ENCODE measurements at regions not wholly inside any gene's neighbourhood (a gene's known extent, or its start where the extent isn't known, plus 50 kb on each side); places are given as distances from the start of the nearest gene placed in this dataset.
A peak's percentile ranks its signal among the peaks of the same experiment; 100 is the strongest.

DNA sequence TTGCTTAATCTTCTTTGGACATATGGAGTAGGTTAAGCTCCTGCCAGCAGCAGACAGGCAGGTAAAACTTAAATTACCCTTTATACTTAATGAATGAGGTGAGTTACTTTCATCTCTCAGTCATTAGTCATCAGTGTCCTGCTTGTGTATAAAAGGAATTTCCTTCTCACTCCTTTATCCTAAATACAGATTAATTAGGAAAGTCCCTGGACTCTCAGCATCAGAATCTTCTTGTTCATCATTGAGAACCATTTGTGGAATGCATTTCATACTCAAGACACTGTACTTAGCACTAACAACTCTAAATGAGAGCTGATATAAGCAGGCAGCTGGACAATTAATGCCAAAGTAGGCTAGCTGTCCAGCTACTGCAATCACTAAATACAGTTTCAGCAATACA lies 630.4 kb downstream of the METTL15 start:
- Mint-ChIP-seq H3K27me3 (ENCODE audit: unreplicated experiment) (no peaks in the 10 kb centered on the region), H3K4me1 (ENCODE audit: low read depth, unreplicated experiment) (peaks cover 76% of the 10 kb centered on the region), H3K36me3 (ENCODE audit: insufficient read depth, unreplicated experiment) (peaks cover 8% of the 10 kb centered on the region), H3K9me3 (ENCODE audit: low read depth, unreplicated experiment) (no peaks in the 10 kb centered on the region), H3K27ac (ENCODE audit: unreplicated experiment) (peak overlapping the region; percentile 71), H3K4me3 (ENCODE audit: low read depth, unreplicated experiment) (no peak overlapping the region)
- CTCF ChIA-PET = interaction anchor here (0.6 to 2.4 kb wide), 3 partner anchors 19 to 590 kb away, joined by 3 to 10 read pairs (median 3); no protein-coding TSS in a partner anchor
- TF ChIP-seq CTCF (IDR thresholded peaks at IDR 0.05; ENCODE audit: unreplicated experiment) = no peak
- intact Hi-C loops (cut with micrococcal nuclease; ENCODE audit: unreplicated experiment) = loop anchor here (5.0 kb wide), 1 partner anchor 36 kb away; no protein-coding TSS in a partner anchor
- no peak for DNase-seq
- no TSS peak for BruUV-seq (replicated peaks)

DNA sequence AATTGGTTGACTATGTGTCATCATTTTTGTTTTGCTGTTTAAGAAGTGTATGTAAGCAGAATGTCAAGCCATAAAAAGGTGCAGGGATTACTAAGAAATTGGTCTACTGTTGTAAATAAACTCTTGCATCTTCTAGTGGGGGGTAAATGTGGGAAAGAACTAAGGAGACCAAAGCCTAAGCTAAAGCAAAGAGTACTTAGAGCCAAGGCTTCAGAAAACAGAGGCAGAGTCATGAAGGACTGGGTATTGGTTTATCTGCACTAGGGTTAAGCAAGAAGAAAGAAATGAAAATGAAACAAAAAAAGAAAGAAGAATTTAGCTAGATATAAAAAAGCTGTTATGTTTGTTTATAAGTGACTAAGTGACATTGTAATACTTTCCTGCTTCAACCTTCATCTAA lies 628.1 kb downstream of the METTL15 start:
- peak overlapping the region; percentile 75 for H3K27ac Mint-ChIP-seq (ENCODE audit: unreplicated experiment)
- intact Hi-C loops (cut with micrococcal nuclease; ENCODE audit: unreplicated experiment) = loop anchor here (5.0 kb wide), 1 partner anchor 34 kb away; no protein-coding TSS in a partner anchor
- DNase-seq = no peak
- no TSS peak for BruUV-seq (replicated peaks)
- H3K4me1 Mint-ChIP-seq (ENCODE audit: low read depth, unreplicated experiment) = peaks cover 83% of the 10 kb centered on the region
- peaks cover 5% of the 10 kb centered on the region for H3K9me3 Mint-ChIP-seq (ENCODE audit: low read depth, unreplicated experiment)
- TF ChIP-seq CTCF (IDR thresholded peaks at IDR 0.05; ENCODE audit: unreplicated experiment) = no peak
- CTCF ChIA-PET = no interaction called here
- no peak overlapping the region for H3K4me3 Mint-ChIP-seq (ENCODE audit: low read depth, unreplicated experiment)
- peaks cover 8% of the 10 kb centered on the region for H3K36me3 Mint-ChIP-seq (ENCODE audit: insufficient read depth, unreplicated experiment)
- H3K27me3 Mint-ChIP-seq (ENCODE audit: unreplicated experiment) = no peaks in the 10 kb centered on the region

- Mint-ChIP-seq H3K36me3 (ENCODE audit: insufficient read depth, unreplicated experiment) (peaks cover 8% of the 10 kb centered on the region), H3K4me1 (ENCODE audit: low read depth, unreplicated experiment) (peaks cover 76% of the 10 kb centered on the region), H3K27me3 (ENCODE audit: unreplicated experiment) (no peaks in the 10 kb centered on the region), H3K4me3 (ENCODE audit: low read depth, unreplicated experiment) (no peak overlapping the region), H3K9me3 (ENCODE audit: low read depth, unreplicated experiment) (peaks cover 5% of the 10 kb centered on the region), H3K27ac (ENCODE audit: unreplicated experiment) (peak overlapping the region; percentile 75)
- TF ChIP-seq CTCF (IDR thresholded peaks at IDR 0.05; ENCODE audit: unreplicated experiment) = no peak
- CTCF ChIA-PET = no interaction called here
- DNase-seq = no peak
- BruUV-seq (replicated peaks) = no TSS peak
- intact Hi-C loops (cut with micrococcal nuclease; ENCODE audit: unreplicated experiment) = loop anchor here (5.0 kb wide), 1 partner anchor 33 kb away; no protein-coding TSS in a partner anchor
Observed at GRCh38 chr11:28735511-28735910, 627.3 kb downstream of the METTL15 start.

GRCh38 chr11:28730889-28731288 lies 622.7 kb downstream of the METTL15 start:
- BruUV-seq (replicated peaks) = no TSS peak
- Mint-ChIP-seq H3K9me3 (ENCODE audit: low read depth, unreplicated experiment) (peaks cover 5% of the 10 kb centered on the region), H3K27ac (ENCODE audit: unreplicated experiment) (no peak overlapping the region), H3K36me3 (ENCODE audit: insufficient read depth, unreplicated experiment) (no peaks in the 10 kb centered on the region), H3K4me3 (ENCODE audit: low read depth, unreplicated experiment) (no peak overlapping the region), H3K27me3 (ENCODE audit: unreplicated experiment) (no peaks in the 10 kb centered on the region), H3K4me1 (ENCODE audit: low read depth, unreplicated experiment) (peaks cover 65% of the 10 kb centered on the region)
- CTCF ChIA-PET = interaction anchor here (0.5 kb wide), 1 partner anchor 28 kb away, joined by 3 read pairs; no protein-coding TSS in a partner anchor
- no peak for DNase-seq
- intact Hi-C loops (cut with micrococcal nuclease; ENCODE audit: unreplicated experiment) = no loop called here
- TF ChIP-seq CTCF (IDR thresholded peaks at IDR 0.05; ENCODE audit: unreplicated experiment) = no peak

Measured in Calu3 (cell line).